IMR-90 (cell line): ENCODE measurements at regions not wholly inside any gene's neighbourhood (a gene's known extent, or its start where the extent isn't known, plus 50 kb on each side); places are given as distances from the start of the nearest gene placed in this dataset.
"Not testable (repeated sequence)": the region's sequence is repeated elsewhere in the genome, so short reads cannot be mapped to it uniquely, and the experiment has no call there.

ENCODE experiments used
- ATAC-seq: fragments of 200-7000 bp; cut with Tn5 transposase; 2 replicates; pipeline ENCODE4 v1.9.1; 2020; ENCODE audit warnings: low read depth, mild to moderate bottlenecking, moderate library complexity
- BruUV-seq: library from RNA; stranded (reverse); fragments of 400-500 nt; replicated peaks from 2 replicates; lab custom pipeline; 2021; lab: Mats Ljungman, UMichigan
- CTCF ChIA-PET: fragments of 300-600 bp; formaldehyde crosslinking; extraction: SDS; loops from one replicate; lab custom pipeline; 2021; ENCODE audit warnings: antibody characterized with exemption; lab: Yijun Ruan, JAX
- POLR2A ChIA-PET: fragments of 300-600 bp; sonication (Branson Sonifier 250); formaldehyde crosslinking; loops from one replicate; lab custom pipeline; 2022; ENCODE audit warnings: antibody characterized with exemption; ENCODE audit not compliant: unreplicated experiment; lab: Charles Lee
- DNase-seq: peaks from one replicate; pipeline ENCODE4 v3.0.0; 2013
- H2AFZ ChIP-seq: replicated peaks from 2 replicates; pipeline ENCODE3; 2013; ENCODE audit warnings: low read length, mild to moderate bottlenecking; ENCODE audit not compliant: poor library complexity
- H2AK5ac ChIP-seq: 2 replicates; pipeline ENCODE4 v1.6.1; 2013; ENCODE audit warnings: low read depth, low read length, inconsistent platforms
- H2AK9ac ChIP-seq: replicated peaks from 2 replicates; pipeline ENCODE3; 2013; ENCODE audit warnings: mild to moderate bottlenecking, low read depth, low read length, moderate library complexity; ENCODE audit not compliant: poor library complexity
- H2BK120ac ChIP-seq: 2 replicates; pipeline ENCODE4 v1.6.1; 2013; ENCODE audit warnings: low read depth, low read length, inconsistent platforms
- H2BK15ac ChIP-seq: 3 replicates; pipeline ENCODE4 v1.6.1; 2013; ENCODE audit warnings: low read depth, low read length, inconsistent platforms
- H2BK20ac ChIP-seq: 2 replicates; pipeline ENCODE4 v1.6.1; 2013; ENCODE audit warnings: low read depth, mild to moderate bottlenecking, inconsistent platforms, low read length, moderate library complexity
- H2BK5ac ChIP-seq: 2 replicates; pipeline ENCODE4 v1.6.1; 2013; ENCODE audit warnings: mild to moderate bottlenecking, low read depth, low read length, inconsistent platforms; ENCODE audit not compliant: poor library complexity, severe bottlenecking
- H3K14ac ChIP-seq: replicated peaks from 2 replicates; pipeline ENCODE4 v1.6.1; 2013; ENCODE audit warnings: low read depth, low read length, inconsistent platforms
- H3K18ac ChIP-seq: 2 replicates; pipeline ENCODE4 v1.6.1; 2013; ENCODE audit warnings: low read depth, low read length, control low read depth
- H3K23ac ChIP-seq: 2 replicates; pipeline ENCODE4 v1.6.1; 2013; ENCODE audit warnings: low read depth, low read length, inconsistent platforms
- H3K27ac ChIP-seq: 2 replicates; pipeline ENCODE4 v1.5.1; 2013; ENCODE audit warnings: mild to moderate bottlenecking, control low read depth, low read length; ENCODE audit not compliant: insufficient read depth
- H3K27me3 ChIP-seq: 2 replicates; pipeline ENCODE4 v1.6.1; 2013; ENCODE audit warnings: low read length; ENCODE audit not compliant: control insufficient read depth, insufficient read depth
- H3K36me3 ChIP-seq: 2 replicates; pipeline ENCODE4 v1.6.1; 2013; ENCODE audit warnings: low read length, mixed read lengths; ENCODE audit not compliant: control insufficient read depth, insufficient read depth
- H3K4ac ChIP-seq: 2 replicates; pipeline ENCODE4 v1.6.1; 2013; ENCODE audit warnings: low read depth, low read length, inconsistent platforms
- H3K4me1 ChIP-seq: 2 replicates; pipeline ENCODE4 v1.6.1; 2013; ENCODE audit warnings: low read length, mixed read lengths; ENCODE audit not compliant: control insufficient read depth, insufficient read depth
- H3K4me2 ChIP-seq: 2 replicates; pipeline ENCODE4 v1.6.1; 2013; ENCODE audit warnings: low read depth, mild to moderate bottlenecking, control low read depth, low read length, moderate library complexity
- H3K4me3 ChIP-seq: 2 replicates; pipeline ENCODE4 v1.5.1; 2013; ENCODE audit warnings: low read depth, mild to moderate bottlenecking, control low read depth, low read length, moderate library complexity; ENCODE audit not compliant: insufficient read depth
- H3K56ac ChIP-seq: 2 replicates; pipeline ENCODE4 v1.6.1; 2013; ENCODE audit warnings: low read length, inconsistent platforms; ENCODE audit not compliant: insufficient read depth; ENCODE audit errors: extremely low read depth
- H3K79me1 ChIP-seq, 2 experiments: 2 replicates each; pipeline ENCODE4 v1.6.1; 2013; ENCODE audit warnings: low read length in 2 of 2, inconsistent platforms in 1 of 2, low read depth in 1 of 2
- H3K9ac ChIP-seq: 2 replicates; pipeline ENCODE4 v1.6.1; 2013; ENCODE audit warnings: low read depth, low read length, control low read depth
- H3K9me1 ChIP-seq: 2 replicates; pipeline ENCODE4 v1.6.1; 2013; ENCODE audit warnings: low read length, inconsistent platforms; ENCODE audit not compliant: insufficient read depth
- H3K9me3 ChIP-seq: 2 replicates; pipeline ENCODE4 v1.6.1; 2013; ENCODE audit warnings: low read length; ENCODE audit not compliant: control insufficient read depth, insufficient read depth
- H4K20me1 ChIP-seq: 2 replicates; pipeline ENCODE4 v1.6.1; 2013; ENCODE audit warnings: low read length, inconsistent platforms; ENCODE audit not compliant: insufficient read depth
- H4K5ac ChIP-seq: 2 replicates; pipeline ENCODE4 v1.6.1; 2013; ENCODE audit warnings: mild to moderate bottlenecking, low read depth, low read length, control low read depth
- H4K8ac ChIP-seq, 2 experiments: 2 replicates each; pipeline ENCODE4 v1.6.1; 2013; ENCODE audit warnings: low read depth in 2 of 2, low read length in 2 of 2, control low read depth in 1 of 2, inconsistent platforms in 1 of 2
- H4K91ac ChIP-seq: 2 replicates; pipeline ENCODE4 v1.6.1; 2013; ENCODE audit warnings: low read depth, low read length, inconsistent platforms; ENCODE audit not compliant: insufficient read depth
- WGBS, 2 experiments: methylation state at CpG; one replicate each; pipeline versions ENCODE4 v1.1.5 to v1.1.7; 2013; ENCODE audit warnings: missing lambda C conversion rate in 2 of 2; ENCODE audit not compliant: insufficient read length in 1 of 2; ENCODE audit errors: extremely low coverage in 2 of 2; 5-methylcytosine and 5-hydroxymethylcytosine counted together
- dilution Hi-C: fragments of 300-500 bp; cut with HindIII; formaldehyde crosslinking; loops from one replicate; pipeline ENCODE4 v1.14.3; 2018; ENCODE audit warnings: low sequenced_read_pairs; ENCODE audit not compliant: unreplicated experiment
- in situ Hi-C: fragments of 300-500 bp; cut with MboI; formaldehyde crosslinking; loops from 3 replicates; pipeline ENCODE4 v1.14.3; 2019; ENCODE audit warnings: low sequenced_read_pairs, inconsistent platforms, mixed read lengths
- intact Hi-C: fragments of 100-400 bp; cut with micrococcal nuclease; formaldehyde crosslinking; loops from 2 replicates; pipeline ENCODE4 v1.10.0; 2022

- H3K14ac ChIP-seq, H2AK5ac ChIP-seq, H2AK9ac ChIP-seq, H4K8ac ChIP-seq, H4K20me1 ChIP-seq, H3K4ac ChIP-seq, H3K4me2 ChIP-seq, H3K56ac ChIP-seq, H4K91ac ChIP-seq, H2BK20ac ChIP-seq, H3K9me3 ChIP-seq, intact Hi-C loops, POLR2A ChIA-PET, H3K4me3 ChIP-seq, H3K9me1 ChIP-seq, H2BK5ac ChIP-seq, ATAC-seq, H3K36me3 ChIP-seq, H2BK120ac ChIP-seq, H2BK15ac ChIP-seq, H3K4me1 ChIP-seq, H3K18ac ChIP-seq, H3K23ac ChIP-seq, DNase-seq, dilution Hi-C loops, H3K9ac ChIP-seq, CTCF ChIA-PET, H3K79me1 ChIP-seq, H3K27ac ChIP-seq, H3K27me3 ChIP-seq, H2AFZ ChIP-seq, H4K5ac ChIP-seq, BruUV-seq: not testable (repeated sequence)
- in situ Hi-C loops = loop anchor here (10.0 kb wide), 1 partner anchor 249 kb away; no protein-coding TSS in a partner anchor
- WGBS, 2 experiments = no CpG with 5 or more reads among the region's 2 CpGs
Measured at GRCh38 chr11:93926099-93926498, 75.7 kb upstream of the VSTM5 start.
